BJ (cell line): ENCODE measurements at regions not wholly inside any gene's neighbourhood (a gene's known extent, or its start where the extent isn't known, plus 50 kb on each side); places are given as distances from the start of the nearest gene placed in this dataset.

Experiments
- CTCF ChIA-PET: fragments of 350-600 bp; formaldehyde crosslinking; extraction: SDS; loops from one replicate; lab custom pipeline; 2021; ENCODE audit warnings: antibody characterized with exemption, inconsistent platforms; lab: Yijun Ruan, JAX
- POLR2A ChIA-PET: fragments of 300-600 bp; sonication (Branson Sonifier 250); formaldehyde crosslinking; extraction: SDS; loops from one replicate; lab custom pipeline; 2021; ENCODE audit warnings: antibody characterized with exemption; lab: Charles Lee
- DNase-seq: peaks from one replicate; pipeline ENCODE4 v3.0.0-alpha.2; 2011; ENCODE audit warnings: low read depth
- H3K27me3 ChIP-seq: 2 replicates; pipeline ENCODE4 v1.6.0; 2011; ENCODE audit warnings: low read length; ENCODE audit not compliant: control insufficient read depth, insufficient read depth
- H3K36me3 ChIP-seq: 2 replicates; pipeline ENCODE4 v1.5.1; 2011; ENCODE audit warnings: low read length; ENCODE audit not compliant: control insufficient read depth, insufficient read depth
- H3K4me3 ChIP-seq: 2 replicates; pipeline ENCODE4 v1.5.1; 2011; ENCODE audit warnings: low read depth, mild to moderate bottlenecking, control low read depth, low read length
- CTCF ChIP-seq: IDR thresholded peaks from 2 replicates; pipeline ENCODE4 v1.5.1; 2011; ENCODE audit warnings: low read depth, mild to moderate bottlenecking, control low read depth, inconsistent platforms, low read length, moderate library complexity; ENCODE audit not compliant: insufficient read depth

- no peak for TF ChIP-seq CTCF
- no peak for DNase-seq
- H3K4me3 ChIP-seq = no peak overlapping the region
- no peaks in the 10 kb centered on the region for H3K36me3 ChIP-seq
- CTCF ChIA-PET = interaction anchor here (1.2 kb wide), 1 partner anchor 428 kb away, joined by 3 read pairs; no protein-coding TSS in a partner anchor
- H3K27me3 ChIP-seq = 0 out of 2 replicates have a peak, but pooled peaks cover 2% of the 10 kb centered on the region
- POLR2A ChIA-PET = no interaction called here
Observed at GRCh38 chr5:77871946-77872345, 95.8 kb upstream of the TBCA start.

GRCh38 chr5:77871016-77871415 is 94.9 kb upstream of the TBCA start:
- Histone ChIP-seq H3K36me3 (no peaks in the 10 kb centered on the region), H3K27me3 (0 out of 2 replicates have a peak, but pooled peaks cover 2% of the 10 kb centered on the region), H3K4me3 (no peak overlapping the region)
- TF ChIP-seq CTCF = no peak
- CTCF ChIA-PET = no interaction called here
- DNase-seq = no peak
- POLR2A ChIA-PET = no interaction called here

DNA sequence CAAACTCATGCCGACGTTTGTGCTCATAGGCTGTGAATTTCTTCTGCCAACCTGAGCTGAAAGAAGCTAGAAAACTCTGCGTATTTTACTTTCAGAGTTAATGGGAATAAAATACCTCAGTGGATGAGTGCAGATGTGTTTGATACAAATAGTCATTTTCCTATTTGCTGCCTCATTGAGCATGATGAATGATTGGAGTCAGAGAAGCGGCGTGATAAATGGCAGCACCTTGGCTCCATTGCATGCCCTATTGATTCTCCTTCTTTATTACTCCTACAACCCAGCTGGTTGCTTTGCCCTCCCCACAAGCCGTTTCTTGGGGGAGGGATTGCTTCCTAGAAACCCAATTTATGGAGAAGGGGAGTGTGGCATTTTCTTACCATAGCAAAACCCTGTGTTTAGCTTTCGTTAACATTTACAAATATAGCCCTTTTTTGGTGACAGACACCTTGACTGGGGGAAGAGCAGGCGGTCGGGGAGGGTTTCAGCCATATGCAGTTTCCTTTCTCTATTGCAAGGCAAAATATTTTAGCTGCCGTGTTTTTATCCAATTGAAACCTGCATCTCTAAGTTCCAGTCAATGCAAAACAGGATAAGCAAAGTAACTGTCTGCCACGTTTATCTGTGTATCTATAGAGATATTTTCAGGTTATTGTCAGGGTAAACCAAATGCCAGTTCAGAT is 93.1 kb upstream of the TBCA start:
- POLR2A ChIA-PET = no interaction called here
- H3K27me3 ChIP-seq = peaks cover 2% of the 10 kb centered on the region; the same call in 1 of the 2 replicates
- H3K4me3 ChIP-seq = no peak overlapping the region
- no peak for TF ChIP-seq CTCF
- CTCF ChIA-PET = interaction anchor here (0.7 kb wide), 1 partner anchor 309 kb away, joined by 3 read pairs; no protein-coding TSS in a partner anchor
- H3K36me3 ChIP-seq = no peaks in the 10 kb centered on the region
- DNase-seq = no peak

- CTCF ChIA-PET = interaction anchor here (1.2 to 1.5 kb wide), 2 partner anchors 8 to 11 kb away, joined by 6 to 7 read pairs; no protein-coding TSS in a partner anchor
- POLR2A ChIA-PET = no interaction called here
- H3K4me3 ChIP-seq = no peak overlapping the region
- H3K27me3 ChIP-seq = peaks cover 2% of the 10 kb centered on the region; the same call in 1 of the 2 replicates
- TF ChIP-seq CTCF = no peak
- DNase-seq = no peak
- no peaks in the 10 kb centered on the region for H3K36me3 ChIP-seq
Observed at GRCh38 chr5:77867914-77868313, 91.8 kb upstream of the TBCA start.

GRCh38 chr5:77867194-77867691 is 91.1 kb upstream of the TBCA start:
- Histone ChIP-seq H3K27me3 (peaks cover 2% of the 10 kb centered on the region; the same call in 1 of the 2 replicates), H3K36me3 (no peaks in the 10 kb centered on the region), H3K4me3 (no peak overlapping the region)
- no peak for DNase-seq
- POLR2A ChIA-PET = no interaction called here
- CTCF ChIA-PET = interaction anchor here (1.2 to 1.5 kb wide), 2 partner anchors 9 to 11 kb away, joined by 6 to 7 read pairs; no protein-coding TSS in a partner anchor
- peak; percentile 29; the same call in 1 of the 2 replicates for TF ChIP-seq CTCF
